AG08396 (cell line): ENCODE measurements at regions not wholly inside any gene's neighbourhood (a gene's known extent, or its start where the extent isn't known, plus 50 kb on each side); places are given as distances from the start of the nearest gene placed in this dataset.

Source experiments
- DNase-seq: peaks from one replicate; pipeline ENCODE4 v3.0.0; 2012; ENCODE audit warnings: low spot score, mixed read lengths

DNA sequence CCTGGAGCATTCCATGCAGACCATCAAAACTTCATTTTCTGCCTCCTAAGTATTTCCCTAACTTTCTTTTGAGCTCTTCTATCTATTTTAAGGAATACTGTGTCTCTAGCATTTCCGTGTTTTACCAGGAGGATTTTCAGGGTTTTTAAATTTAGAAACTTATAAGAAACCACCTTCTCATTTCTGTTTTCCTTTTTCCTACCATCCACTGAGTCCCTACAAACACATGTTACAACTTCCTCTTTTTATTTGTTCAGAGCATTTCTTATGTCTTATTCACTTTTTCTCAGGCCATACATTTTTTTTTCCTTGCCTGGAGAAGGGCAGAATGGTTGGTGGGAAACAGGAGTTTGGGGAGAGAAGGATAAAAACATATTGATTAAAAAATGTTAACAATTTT lies 130.0 kb upstream of the BMP5 start:
- DNase-seq, result no peak

DNA sequence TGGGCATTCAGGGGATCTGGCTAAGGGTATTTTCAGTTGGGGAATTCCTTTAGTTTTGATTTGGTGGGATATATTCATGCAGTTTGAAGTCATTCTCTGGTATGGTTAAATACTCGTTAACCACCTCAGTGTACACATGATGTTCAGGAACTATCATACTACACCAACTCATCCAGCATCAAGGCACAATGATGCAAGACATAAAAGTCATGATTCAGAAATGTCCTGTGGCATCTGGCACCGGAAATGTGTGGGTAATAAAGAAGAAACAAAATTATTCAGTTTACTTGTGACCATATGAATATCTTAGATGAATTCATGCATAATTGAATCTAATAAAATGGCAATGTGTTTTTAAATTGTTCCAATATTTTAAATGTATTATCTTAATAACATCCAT lies 129.0 kb upstream of the BMP5 start:
- no peak for DNase-seq

DNA sequence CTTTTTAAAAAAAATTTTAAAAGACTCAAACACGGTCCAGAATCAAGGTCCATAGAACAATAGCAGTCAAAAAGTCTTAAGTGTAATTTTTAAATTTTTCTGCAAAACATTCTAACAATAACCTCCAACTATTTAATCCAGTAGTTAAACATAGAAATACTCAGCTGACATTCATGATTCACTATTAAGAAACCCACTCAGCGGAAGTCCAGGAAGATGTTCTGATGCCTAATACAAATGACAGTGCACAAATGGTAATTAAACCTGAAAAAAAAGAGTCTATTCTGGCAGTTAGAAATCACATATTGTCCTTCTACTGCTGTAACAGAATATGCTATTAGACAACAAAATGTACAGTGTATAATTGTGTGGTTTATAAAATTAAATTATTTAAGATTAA lies 128.2 kb upstream of the BMP5 start:
- no peak for DNase-seq

DNA sequence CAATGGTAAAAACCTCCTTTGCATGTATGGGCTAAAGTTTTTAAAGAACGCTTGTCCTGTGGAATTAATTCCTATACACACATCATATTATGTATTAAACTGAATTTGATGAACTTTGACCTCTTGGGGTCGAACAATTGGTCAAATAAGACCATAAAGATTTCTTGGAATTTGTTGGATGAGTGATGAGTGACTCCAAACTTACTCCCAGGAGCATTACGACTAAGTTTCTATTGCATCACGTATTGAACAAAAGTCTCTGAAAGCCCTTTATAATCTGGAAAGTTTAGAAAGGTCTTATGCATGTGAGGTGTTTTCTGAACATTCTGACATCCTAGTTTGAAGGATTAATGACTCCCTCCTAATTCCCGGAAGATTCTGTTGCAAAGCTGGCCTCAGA lies 126.9 kb upstream of the BMP5 start:
- no peak for DNase-seq

DNA sequence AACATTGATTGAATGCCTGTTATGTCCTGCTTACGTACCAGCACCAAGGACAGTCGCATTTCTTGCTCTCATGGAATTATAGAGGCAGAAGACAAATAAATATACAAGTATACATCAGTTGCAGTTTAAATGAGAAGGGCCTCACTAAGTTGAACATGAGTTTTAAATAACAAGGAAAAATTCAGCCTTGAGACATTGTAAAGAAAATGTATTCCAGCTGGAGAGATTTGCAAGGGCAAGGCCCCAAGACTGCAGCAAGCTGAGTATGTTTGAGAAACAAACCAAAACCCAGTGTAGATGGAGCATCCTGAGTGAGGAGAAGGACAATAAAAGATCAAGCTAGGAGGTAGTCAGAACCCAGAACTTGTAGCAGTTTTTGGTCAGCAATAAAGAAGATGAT lies 123.2 kb upstream of the BMP5 start:
- DNase-seq, result no peak

DNA sequence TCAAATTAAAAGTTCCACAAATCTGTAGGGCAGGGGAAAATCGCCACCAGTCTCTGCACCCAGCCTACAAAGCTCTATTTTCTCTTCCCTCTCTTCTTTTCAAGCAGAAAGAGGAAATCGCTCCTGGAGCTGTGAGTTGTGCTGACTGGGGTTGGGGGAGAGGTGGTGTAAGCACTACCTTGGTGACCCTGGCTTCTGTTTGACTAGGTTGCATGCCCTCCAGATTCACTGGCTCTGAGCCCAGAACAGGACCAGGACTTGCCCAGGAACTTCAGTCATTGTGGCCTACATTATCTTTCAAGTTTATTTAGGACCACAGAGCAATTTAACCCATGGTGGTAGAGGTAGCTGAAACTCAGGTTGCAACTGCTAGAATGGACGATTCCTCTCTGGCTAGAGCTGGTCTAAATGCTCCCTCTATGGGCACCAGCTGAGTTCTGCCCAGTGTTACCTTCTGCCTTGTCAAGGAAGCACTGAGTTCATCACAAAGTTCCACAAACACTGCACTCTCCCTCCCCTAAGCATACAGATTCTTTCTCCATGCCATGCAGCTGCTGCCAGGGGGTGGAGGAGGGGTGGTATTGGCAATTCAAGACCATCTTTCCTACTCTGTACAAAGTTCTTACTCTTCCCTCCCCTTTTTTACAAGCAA lies 122.0 kb upstream of the BMP5 start:
- DNase-seq, result no peak

DNA sequence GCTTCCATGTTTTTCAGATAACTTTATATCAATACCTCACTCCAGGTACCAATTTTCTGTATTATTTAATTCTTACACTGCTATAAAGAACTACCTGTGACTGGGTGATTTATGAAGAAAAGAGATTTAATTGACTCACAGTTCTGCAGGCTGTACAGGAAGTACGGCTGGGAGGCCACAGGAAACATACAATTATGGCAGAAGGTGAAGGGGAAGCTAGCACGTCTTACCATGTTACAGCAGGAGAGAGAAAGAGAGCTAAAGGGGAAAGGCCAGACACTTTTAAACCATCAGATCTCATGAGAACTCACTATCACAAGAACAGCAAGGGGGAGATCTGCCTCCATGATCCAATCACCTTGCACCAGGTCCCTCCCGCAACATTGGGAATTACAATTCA lies 119.1 kb upstream of the BMP5 start:
- no peak for DNase-seq

DNA sequence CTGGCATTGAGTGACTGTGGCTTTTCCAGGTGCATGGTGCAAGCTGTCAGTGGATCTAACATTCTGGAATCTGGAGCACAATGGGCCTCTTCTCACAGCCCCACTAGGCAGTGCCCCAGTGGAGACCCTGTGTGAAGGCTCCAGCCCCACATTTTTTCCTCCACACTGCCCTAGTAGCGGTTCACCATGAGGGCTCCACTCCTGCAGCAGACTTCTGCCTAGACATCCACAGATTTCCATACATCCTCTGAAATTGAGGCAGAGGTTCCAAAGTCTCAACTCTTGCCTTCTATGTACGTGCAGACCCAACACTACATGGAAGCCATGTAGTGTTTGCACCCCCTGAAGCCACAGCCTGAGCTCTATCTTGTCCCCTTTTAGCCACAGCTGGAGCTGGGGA lies 118.0 kb upstream of the BMP5 start:
- no peak for DNase-seq

DNA sequence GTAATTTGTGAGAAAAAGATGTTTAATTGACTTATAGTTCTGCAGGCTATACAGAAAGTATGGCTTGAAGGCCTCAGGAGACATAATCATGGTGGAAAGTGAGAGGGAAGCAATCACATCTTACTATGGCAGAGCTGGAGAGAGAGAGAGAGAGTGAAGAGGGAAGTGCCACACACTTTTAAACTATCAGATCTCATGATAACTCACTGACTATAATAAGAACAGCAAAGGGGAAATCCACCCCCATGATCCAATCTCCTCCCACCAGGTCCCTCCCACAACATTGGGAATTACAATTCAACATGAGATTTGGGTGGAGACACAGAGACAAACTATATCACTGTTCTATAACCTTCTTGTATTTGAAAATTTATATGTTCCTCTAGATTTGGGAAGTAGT lies 117.2 kb upstream of the BMP5 start:
- no peak for DNase-seq

DNA sequence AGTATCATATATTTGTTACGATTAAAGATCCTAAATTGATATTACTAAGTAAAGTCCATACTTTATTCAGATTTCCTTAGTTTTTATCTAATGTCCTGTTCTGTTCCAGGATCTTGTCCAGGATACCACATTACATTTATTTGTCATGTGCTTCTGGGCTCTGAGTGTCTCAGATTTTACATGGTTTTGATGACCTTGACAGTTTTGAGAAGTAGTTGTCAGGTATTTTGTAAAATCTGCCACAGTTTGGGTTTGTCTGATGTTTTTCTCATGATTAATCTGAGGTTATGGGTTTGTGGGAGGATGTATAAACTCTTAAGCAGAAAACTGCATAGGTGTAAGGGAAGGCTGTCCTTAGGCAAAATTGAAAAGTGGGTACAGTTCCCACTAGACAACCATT lies 109.9 kb upstream of the BMP5 start:
- no peak for DNase-seq

DNA sequence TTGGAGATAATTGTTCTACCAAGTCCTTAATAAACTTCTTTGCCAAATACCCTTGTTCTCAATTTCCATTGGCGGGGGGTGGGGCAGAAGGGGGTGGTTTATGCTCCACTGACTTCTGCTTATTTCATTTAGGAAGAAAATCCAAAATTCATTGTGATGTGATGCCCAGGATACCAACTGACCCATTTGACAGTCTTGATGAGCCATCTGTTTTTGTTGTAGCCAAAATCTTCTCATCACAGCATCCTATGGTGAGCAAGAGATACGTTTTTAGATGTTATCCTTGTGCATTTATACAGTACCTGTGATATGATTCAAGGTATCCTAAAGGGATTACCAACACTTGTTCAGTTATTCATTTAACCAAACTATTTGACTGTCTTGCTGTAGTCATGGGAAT lies 108.5 kb upstream of the BMP5 start:
- DNase-seq, result no peak

DNA sequence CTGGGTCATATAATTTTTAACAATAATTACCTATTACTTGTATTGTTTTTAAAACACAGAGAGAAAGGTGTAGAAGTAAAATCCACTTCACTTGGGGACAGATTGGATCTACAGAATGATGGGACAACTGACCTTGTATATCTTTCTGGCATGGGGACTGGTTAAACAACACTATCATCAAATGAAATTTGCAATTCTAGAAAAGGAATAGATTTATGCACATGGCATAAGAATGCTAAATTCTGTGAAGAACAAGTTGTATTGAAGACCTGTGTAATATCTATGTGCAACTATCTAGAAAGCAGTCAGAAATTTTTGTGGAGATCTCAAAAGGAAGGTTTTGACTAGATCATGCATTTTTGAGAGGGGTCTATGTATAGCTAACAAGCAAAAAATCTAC lies 106.3 kb upstream of the BMP5 start:
- DNase-seq, result no peak

DNA sequence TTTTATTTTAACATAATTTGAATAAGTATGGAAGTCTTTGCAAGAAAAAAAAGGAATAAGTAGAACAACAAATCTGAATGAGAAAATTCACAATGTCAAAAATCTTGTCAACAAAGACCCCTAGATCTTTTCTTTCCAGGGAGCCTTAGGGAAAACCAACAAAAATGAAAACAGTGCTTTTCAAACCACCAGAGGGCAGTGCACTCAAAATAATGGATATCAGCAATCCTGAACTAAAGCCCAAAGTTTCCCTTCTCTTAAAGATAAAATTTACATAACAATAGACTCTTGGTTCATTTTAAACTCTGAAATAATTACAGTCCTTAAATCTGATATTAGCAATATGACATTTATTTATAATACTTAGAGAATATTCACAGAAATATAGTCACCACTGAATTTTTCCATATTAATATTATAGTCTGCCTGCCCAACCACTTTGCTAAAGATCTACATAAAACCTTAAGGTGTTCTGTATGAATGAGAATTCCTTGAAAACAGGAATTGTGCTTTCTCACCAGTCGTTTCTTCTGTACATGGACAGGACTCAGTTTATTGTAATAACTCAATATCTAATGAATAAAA lies 105.3 kb upstream of the BMP5 start:
- peak; percentile 29 for DNase-seq

DNA sequence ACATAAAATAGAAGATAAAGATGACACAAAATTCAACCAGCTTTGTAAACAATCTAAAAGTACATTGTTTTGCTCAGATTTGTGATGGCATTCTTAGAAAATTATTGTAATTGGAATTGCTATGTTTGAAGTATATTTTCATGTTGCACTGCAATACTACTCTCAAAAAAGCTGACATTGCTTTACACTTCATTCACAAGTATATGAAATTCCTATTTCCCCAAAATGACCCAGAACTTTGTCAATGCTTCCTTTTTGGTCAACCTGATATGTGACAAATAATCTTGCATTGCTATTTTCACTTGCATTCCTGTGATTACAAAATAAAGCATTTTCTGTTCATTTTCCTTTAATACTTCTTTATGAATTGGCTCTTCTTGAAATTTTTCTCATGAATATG lies 104.1 kb upstream of the BMP5 start:
- DNase-seq, result no peak

DNA sequence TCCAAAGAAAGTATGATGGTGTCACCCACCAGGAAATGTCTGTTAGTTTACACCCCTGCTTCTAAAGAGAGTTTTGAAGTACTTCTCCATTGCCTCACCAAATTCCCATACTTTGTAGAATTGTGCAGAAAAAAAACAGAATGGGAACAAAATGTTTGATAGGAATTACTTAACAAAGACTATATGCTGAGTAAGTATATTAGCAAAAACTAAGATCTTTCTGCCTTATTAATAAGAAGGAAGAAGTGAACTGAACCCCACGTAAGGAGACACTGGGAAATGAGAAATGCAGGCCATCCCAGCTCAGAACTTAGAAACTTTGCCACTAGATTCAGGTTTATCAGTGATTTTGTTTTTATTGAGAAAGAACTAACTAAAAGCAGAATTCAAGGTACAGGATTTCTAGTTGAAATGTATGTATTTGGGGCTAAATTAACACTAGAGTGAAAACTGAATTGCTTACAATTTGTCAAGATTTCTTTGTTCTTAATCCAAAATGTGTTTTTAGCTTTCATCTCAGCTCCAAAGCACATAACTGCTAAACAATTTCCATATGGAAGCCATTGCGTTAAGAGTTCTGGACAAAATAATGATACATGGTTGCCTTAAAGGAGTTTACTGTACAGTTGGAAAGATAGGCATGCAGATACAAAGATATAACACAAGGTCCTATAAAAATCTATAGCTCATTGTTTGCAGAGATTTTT lies 102.7 kb upstream of the BMP5 start:
- DNase-seq, result no peak

DNA sequence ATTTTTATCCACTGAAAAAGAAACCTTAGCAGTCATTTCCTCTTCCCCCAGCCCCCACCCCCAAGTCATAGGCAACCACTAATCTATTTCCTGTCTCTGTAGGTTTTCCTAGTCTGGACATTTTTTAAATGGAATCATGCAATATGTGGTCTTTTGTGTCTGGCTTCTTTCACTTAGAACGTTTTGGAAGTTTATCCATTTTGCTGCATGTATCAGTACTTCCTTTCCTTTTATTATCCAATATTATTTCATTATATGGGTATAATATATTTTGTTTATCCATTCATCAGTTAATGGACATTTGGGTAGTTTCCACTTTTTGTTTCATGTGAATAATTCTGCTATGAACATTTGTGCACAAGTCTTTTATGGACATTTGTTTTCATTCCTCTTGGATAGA lies 99.3 kb upstream of the BMP5 start:
- no peak for DNase-seq

DNA sequence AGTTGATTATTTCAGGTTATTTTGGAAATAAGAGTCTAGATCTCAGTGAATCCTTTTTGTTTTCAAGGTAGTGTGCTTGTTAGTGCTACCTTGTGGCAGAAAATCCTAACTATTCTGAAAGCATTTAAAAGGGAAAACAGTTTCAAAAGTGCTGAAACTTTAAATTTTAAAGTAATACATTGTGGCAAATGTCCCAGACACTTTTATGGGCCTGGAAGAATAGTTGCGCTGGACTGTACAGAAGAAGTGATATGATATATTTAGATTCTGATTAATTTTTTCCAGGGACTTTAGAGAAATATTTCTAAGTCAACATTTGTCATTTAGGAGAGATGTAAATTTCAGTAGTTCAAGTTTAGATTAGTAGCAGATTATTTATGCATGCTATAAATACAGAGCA lies 96.7 kb upstream of the BMP5 start:
- DNase-seq, result no peak

DNA sequence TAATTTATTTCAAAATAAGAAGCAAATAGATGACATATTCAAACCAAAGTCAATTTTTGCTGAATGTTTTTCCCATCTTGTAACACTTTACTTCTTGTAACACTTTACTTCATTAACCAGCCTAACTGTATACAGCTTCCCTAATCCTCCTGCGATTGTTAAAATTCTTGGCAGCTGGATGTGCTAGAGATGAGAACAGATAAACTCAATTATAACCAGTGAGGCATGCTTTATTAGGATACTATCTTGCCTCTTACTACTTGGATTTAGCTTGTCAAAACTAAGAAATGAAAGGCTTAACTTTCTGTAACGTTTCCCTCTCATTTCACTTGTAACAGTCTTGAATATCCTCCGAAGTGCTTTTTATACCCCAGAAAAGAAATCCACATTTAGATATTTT lies 94.1 kb upstream of the BMP5 start:
- no peak for DNase-seq

DNA sequence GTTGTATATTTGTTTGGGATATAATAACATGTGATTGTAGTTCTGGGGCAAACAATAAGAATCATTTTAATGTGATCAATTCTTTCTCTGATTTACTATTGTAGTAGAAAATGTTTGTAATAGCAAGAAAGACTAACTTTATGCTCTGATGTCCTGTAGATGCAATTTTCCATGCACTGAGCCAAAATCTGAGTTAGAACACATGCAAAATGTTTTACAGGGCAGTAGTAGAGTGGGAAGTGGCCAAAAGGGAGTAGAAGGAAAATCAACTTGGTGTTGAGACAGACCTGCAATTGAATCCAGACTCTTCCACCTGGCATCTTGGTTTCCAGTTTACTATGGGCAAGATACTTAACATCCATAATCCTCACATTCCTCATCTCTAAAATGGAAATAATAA lies 93.5 kb upstream of the BMP5 start:
- DNase-seq, result no peak

DNA sequence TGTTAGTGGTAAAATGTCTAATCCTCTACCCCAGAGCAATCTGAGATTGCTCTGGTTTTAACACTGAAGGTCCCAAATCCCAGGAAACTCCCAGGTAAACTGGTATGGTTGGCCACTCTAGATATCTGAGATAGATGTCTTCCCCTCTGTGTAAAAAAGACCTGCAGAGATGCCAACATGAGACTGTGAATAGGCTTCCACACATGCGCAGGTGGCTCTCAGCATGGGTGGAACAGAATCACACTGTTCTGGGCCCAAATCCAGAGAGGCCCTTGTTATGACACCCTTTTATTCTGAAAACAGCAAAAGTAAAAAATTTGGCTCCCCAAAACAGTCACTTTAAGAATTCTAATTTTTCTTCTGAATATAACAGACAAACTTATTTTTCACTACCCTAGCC lies 88.7 kb upstream of the BMP5 start:
- no peak for DNase-seq

DNA sequence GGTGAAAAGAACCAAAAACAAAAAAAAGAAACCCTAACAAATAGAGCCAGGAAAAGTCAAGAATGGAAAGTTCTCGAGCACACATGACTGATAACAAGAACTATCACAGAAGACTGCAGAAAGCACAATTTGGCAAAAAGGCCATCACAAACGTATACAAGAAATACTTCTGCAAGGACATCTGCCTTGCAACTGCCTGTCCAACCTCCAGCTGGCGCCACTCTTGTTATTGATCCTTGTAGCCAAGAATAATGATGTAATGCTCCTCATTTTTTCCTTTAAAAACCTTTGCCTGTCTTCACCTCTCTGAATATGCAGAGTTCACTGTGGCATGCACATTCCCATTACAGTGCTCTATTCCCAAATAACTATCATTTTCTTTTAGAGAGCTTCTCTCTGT lies 87.9 kb upstream of the BMP5 start:
- no peak for DNase-seq

DNA sequence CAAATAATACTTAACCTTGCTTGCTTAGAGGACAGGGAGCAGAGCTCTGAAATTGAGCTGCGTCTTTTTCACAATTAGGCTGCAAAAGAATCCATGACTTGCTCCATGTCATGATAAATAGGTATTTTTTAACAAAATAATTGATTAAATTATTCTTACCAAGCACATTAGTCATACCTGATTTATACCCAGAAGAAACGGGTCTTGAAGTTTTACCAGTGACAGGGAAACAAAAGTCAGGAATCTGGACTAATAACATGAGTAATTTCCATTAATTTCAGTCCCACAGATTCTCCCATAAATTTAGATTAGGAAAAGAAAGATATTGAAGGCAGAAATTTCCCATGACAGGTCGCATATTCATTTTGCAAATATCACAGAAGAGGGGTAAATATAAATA lies 85.0 kb upstream of the BMP5 start:
- no peak for DNase-seq

DNA sequence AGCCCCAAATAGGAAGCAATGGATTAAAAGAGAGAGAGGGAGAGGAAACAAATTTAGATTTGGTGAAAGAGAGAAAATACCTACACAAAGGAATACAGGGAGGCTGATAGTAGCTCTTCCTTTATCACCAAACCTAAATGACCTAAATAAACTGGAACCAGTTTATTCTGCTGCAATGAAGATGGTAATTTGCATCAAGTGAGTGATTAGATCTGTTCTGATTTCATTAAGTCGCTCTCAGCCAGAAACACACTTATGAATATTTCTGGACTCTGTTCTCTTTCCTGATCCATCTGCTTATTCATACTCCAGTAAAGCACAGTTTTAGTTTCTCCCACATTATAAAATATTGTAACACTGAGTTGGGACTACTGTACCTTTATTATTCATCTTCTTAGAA lies 83.4 kb upstream of the BMP5 start:
- DNase-seq, result no peak

DNA sequence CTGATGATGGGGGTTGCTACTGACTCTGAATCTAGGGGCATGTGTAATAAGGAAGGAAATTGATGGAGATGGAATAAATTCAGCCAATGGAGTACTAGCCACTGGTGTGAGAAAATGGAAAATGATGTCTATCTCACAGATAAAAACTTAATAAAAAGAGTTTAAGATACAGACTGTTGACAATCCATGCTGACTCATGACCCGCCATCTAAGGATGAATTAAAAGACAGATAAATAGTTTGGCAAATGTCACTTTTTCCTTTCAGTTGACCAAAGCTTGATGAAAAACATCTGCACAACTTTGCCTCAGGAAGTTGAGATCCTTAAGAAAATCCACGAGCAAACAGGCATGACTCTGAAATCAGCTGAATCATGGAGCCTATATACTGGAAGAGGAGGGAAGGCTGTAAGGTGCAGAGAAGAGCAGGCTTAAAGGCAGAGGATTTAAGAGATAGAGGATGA lies 82.6 kb upstream of the BMP5 start:
- no peak for DNase-seq
